Trophoblast cell (in vitro differentiated cells and primary cell): ENCODE measurements at regions not wholly inside any gene's neighbourhood (a gene's known extent, or its start where the extent isn't known, plus 50 kb on each side); places are given as distances from the start of the nearest gene placed in this dataset.

Experiments used
- DNase-seq, 2 donors: peaks; one replicate each; pipeline ENCODE4 v3.0.0-alpha.2; 2016
- H2AFZ ChIP-seq: 2 replicates; pipeline ENCODE4 v1.6.1; 2013; ENCODE audit warnings: low read length, moderate library complexity, mild to moderate bottlenecking; ENCODE audit not compliant: insufficient read depth, poor library complexity
- H2AK5ac ChIP-seq: 2 replicates; pipeline ENCODE4 v1.6.1; 2013; ENCODE audit warnings: mild to moderate bottlenecking, low read length
- H2BK120ac ChIP-seq: 2 replicates; pipeline ENCODE4 v1.6.1; 2013; ENCODE audit warnings: low read length, mild to moderate bottlenecking, moderate library complexity; ENCODE audit not compliant: insufficient read depth, poor library complexity
- H2BK12ac ChIP-seq: 2 replicates; pipeline ENCODE4 v1.6.1; 2013; ENCODE audit warnings: mild to moderate bottlenecking, low read length, moderate library complexity
- H2BK5ac ChIP-seq: 2 replicates; pipeline ENCODE4 v1.6.1; 2013; ENCODE audit warnings: low read length, low read depth, moderate library complexity, mild to moderate bottlenecking; ENCODE audit not compliant: poor library complexity
- H3K14ac ChIP-seq: 2 replicates; pipeline ENCODE4 v1.6.1; 2013; ENCODE audit warnings: mild to moderate bottlenecking, low read length
- H3K18ac ChIP-seq: 2 replicates; pipeline ENCODE4 v1.6.1; 2013; ENCODE audit warnings: mild to moderate bottlenecking, low read length
- H3K23ac ChIP-seq: 2 replicates; pipeline ENCODE4 v1.6.1; 2013; ENCODE audit warnings: low read length
- H3K27ac ChIP-seq: 2 replicates; pipeline ENCODE4 v1.5.1; 2013; ENCODE audit warnings: low read depth, mild to moderate bottlenecking, inconsistent platforms, low read length, moderate library complexity
- H3K27me3 ChIP-seq: 2 replicates; pipeline ENCODE4 v1.6.1; 2013; ENCODE audit warnings: inconsistent platforms, mild to moderate bottlenecking, low read length, moderate library complexity; ENCODE audit not compliant: insufficient read depth
- H3K36me3 ChIP-seq, 2 experiments: 1 replicate in 1 of 2; 2 replicates in 1 of 2; pipeline ENCODE4 v1.6.1; 2013; ENCODE audit warnings: low read length in 2 of 2, mild to moderate bottlenecking in 2 of 2, moderate library complexity in 1 of 2; ENCODE audit not compliant: insufficient read depth in 2 of 2, control insufficient read depth in 1 of 2
- H3K4ac ChIP-seq: 2 replicates; pipeline ENCODE4 v1.6.1; 2013; ENCODE audit warnings: low read depth, mild to moderate bottlenecking, low read length, moderate library complexity
- H3K4me1 ChIP-seq, 2 experiments: 1 replicate in 1 of 2; 2 replicates in 1 of 2; pipeline ENCODE4 v1.6.1; 2013; ENCODE audit warnings: low read length in 2 of 2, mild to moderate bottlenecking in 2 of 2, moderate library complexity in 1 of 2; ENCODE audit not compliant: insufficient read depth in 2 of 2, control insufficient read depth in 1 of 2
- H3K4me2 ChIP-seq: 2 replicates; pipeline ENCODE4 v1.6.1; 2013; ENCODE audit warnings: inconsistent platforms, mild to moderate bottlenecking, low read length, moderate library complexity
- H3K4me3 ChIP-seq: 2 replicates; pipeline ENCODE4 v1.5.1; 2013; ENCODE audit warnings: mild to moderate bottlenecking, low read depth, low read length, inconsistent platforms
- H3K79me1 ChIP-seq: one replicate; pipeline ENCODE4 v1.6.1; 2013; ENCODE audit warnings: low read length
- H3K79me2 ChIP-seq: 2 replicates; pipeline ENCODE4 v1.6.1; 2013; ENCODE audit warnings: low read length, mild to moderate bottlenecking; ENCODE audit not compliant: control insufficient read depth, insufficient read depth, poor library complexity
- H3K9ac ChIP-seq: 2 replicates; pipeline ENCODE4 v1.6.1; 2013; ENCODE audit warnings: mild to moderate bottlenecking, low read length
- H3K9me3 ChIP-seq: 2 replicates; pipeline ENCODE4 v1.6.1; 2013; ENCODE audit warnings: low read depth, mild to moderate bottlenecking, control low read depth, inconsistent platforms, low read length; ENCODE audit not compliant: insufficient read depth
- H4K12ac ChIP-seq: 2 replicates; pipeline ENCODE4 v1.6.1; 2013; ENCODE audit warnings: low read depth, mild to moderate bottlenecking, low read length, moderate library complexity
- H4K8ac ChIP-seq: 2 replicates; pipeline ENCODE4 v1.6.1; 2013; ENCODE audit warnings: low read depth, mild to moderate bottlenecking, low read length, moderate library complexity
- H4K91ac ChIP-seq: one replicate; pipeline ENCODE4 v1.6.1; 2013; ENCODE audit warnings: low read depth, mild to moderate bottlenecking, low read length, moderate library complexity
- WGBS: extraction: QIAGEN DNeasy Blood & Tissue Kit; methylation state at CpG from one replicate; pipeline ENCODE4 v1.1.7; 2013; ENCODE audit warnings: missing lambda C conversion rate; ENCODE audit not compliant: insufficient read length, insufficient coverage; ENCODE audit errors: extremely low coverage; 5-methylcytosine and 5-hydroxymethylcytosine counted together

DNA sequence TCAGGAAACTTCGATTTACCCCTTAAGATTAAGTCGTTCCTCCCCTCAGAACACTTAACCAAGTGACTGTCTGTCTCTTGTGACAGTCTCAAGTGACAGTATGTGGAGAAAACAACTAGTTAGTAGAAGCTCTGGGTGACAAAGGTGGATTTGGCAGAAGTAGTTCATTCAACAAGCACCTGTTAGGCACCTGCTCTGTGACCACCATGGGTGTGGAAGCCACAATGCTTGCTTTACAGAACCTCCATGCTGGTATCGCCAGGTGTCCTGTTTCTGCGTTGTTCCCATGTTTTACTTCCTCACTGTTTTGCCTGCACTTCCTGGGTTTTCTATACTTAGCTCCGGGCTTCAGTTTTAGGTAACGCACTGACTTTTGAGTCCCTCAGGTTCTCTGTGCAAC is 337.4 kb upstream of the DCC start:
- H3K14ac ChIP-seq, result no peak overlapping the region
- no peaks in the 10 kb centered on the region for H3K9me3 ChIP-seq
- no peak overlapping the region for H4K12ac ChIP-seq
- H3K4me1 ChIP-seq, result no peaks in the 10 kb centered on the region
- no peaks in the 10 kb centered on the region for H3K36me3 ChIP-seq
- H3K23ac ChIP-seq, result no peak overlapping the region
- no CpG with 5 or more reads among the region's 6 CpGs for WGBS
- H3K4me3 ChIP-seq, result no peak overlapping the region
- no peak overlapping the region for H2BK120ac ChIP-seq
- H3K4ac ChIP-seq, result no peak overlapping the region
- H3K27me3 ChIP-seq, result no peaks in the 10 kb centered on the region
- no peak overlapping the region for H4K91ac ChIP-seq
- no peak overlapping the region for H2AFZ ChIP-seq
- no peak overlapping the region for H4K8ac ChIP-seq
- H3K4me2 ChIP-seq, result no peak overlapping the region
- H3K79me2 ChIP-seq, result no peaks in the 10 kb centered on the region
- H2BK12ac ChIP-seq, result no peak overlapping the region
- H3K79me1 ChIP-seq, result no peaks in the 10 kb centered on the region
- H2BK5ac ChIP-seq, result no peak overlapping the region
- DNase-seq, result peak in 1 of 2 donors; percentile 0
- H3K27ac ChIP-seq, result no peak overlapping the region
- H2AK5ac ChIP-seq, result no peak overlapping the region
- H3K18ac ChIP-seq, result no peak overlapping the region
- H3K9ac ChIP-seq, result no peak overlapping the region

- WGBS, result no CpG with 5 or more reads among the region's 2 CpGs
- Histone ChIP-seq H2AK5ac (no peak overlapping the region), H3K9ac (no peak overlapping the region), H2BK12ac (no peak overlapping the region), H2AFZ (no peak overlapping the region), H3K4me2 (no peak overlapping the region), H3K23ac (no peak overlapping the region), H4K12ac (no peak overlapping the region), H3K18ac (no peak overlapping the region), H3K4ac (no peak overlapping the region), H3K36me3 (no peaks in the 10 kb centered on the region), H4K8ac (no peak overlapping the region), H3K4me1 (no peaks in the 10 kb centered on the region), H3K27ac (no peak overlapping the region), H3K79me2 (no peaks in the 10 kb centered on the region), H3K79me1 (no peaks in the 10 kb centered on the region), H3K14ac (no peak overlapping the region), H3K9me3 (peaks cover 2% of the 10 kb centered on the region), H2BK5ac (no peak overlapping the region), H4K91ac (no peak overlapping the region), H2BK120ac (no peak overlapping the region), H3K4me3 (no peak overlapping the region), H3K27me3 (no peaks in the 10 kb centered on the region)
- DNase-seq, result no peak
These were observed 332.9 kb upstream of the DCC start for GRCh38 chr18:52007105-52007504.

DNA sequence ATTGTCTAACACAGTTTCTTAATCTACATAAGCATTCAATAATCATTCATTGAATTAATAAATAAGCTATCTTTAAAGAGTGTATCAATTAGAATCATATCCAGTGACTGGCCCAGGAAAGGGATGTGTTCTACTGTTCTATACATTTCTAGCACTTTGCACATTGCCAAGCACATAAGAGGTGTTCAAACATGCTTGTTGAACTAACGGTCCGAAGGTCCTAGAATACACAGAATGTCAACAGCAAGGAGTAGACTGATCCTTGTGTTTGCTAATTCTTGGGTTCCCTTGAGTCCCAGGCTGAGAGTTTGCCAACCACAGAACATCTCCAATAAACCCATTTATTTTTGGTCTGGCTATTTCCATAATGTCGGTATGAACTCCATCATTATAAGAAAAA is 331.7 kb upstream of the DCC start:
- no peak overlapping the region for H4K8ac ChIP-seq
- no peaks in the 10 kb centered on the region for H3K27me3 ChIP-seq
- peaks cover 2% of the 10 kb centered on the region for H3K9me3 ChIP-seq
- H3K14ac ChIP-seq, result no peak overlapping the region
- H3K27ac ChIP-seq, result no peak overlapping the region
- H3K9ac ChIP-seq, result no peak overlapping the region
- H2AK5ac ChIP-seq, result no peak overlapping the region
- no peak overlapping the region for H2BK5ac ChIP-seq
- no peak for DNase-seq
- no peak overlapping the region for H3K23ac ChIP-seq
- H3K36me3 ChIP-seq, result no peaks in the 10 kb centered on the region
- no peak overlapping the region for H4K12ac ChIP-seq
- H3K4ac ChIP-seq, result no peak overlapping the region
- no peak overlapping the region for H2AFZ ChIP-seq
- H3K79me2 ChIP-seq, result no peaks in the 10 kb centered on the region
- no peaks in the 10 kb centered on the region for H3K4me1 ChIP-seq
- H3K18ac ChIP-seq, result no peak overlapping the region
- no CpG with 5 or more reads among the region's 3 CpGs for WGBS
- no peak overlapping the region for H2BK120ac ChIP-seq
- no peaks in the 10 kb centered on the region for H3K79me1 ChIP-seq
- H4K91ac ChIP-seq, result no peak overlapping the region
- H2BK12ac ChIP-seq, result no peak overlapping the region
- no peak overlapping the region for H3K4me3 ChIP-seq
- no peak overlapping the region for H3K4me2 ChIP-seq

- Histone ChIP-seq H3K9me3 (peaks cover 2% of the 10 kb centered on the region), H3K27ac (no peak overlapping the region), H3K79me1 (no peaks in the 10 kb centered on the region)
These were observed 331.3 kb upstream of the DCC start for GRCh38 chr18:52008736-52009135.

More at GRCh38 chr18:52008736-52009135, 331.3 kb upstream of the DCC start:
- no peak overlapping the region for H2AK5ac ChIP-seq
- H3K9ac ChIP-seq, result no peak overlapping the region
- H4K91ac ChIP-seq, result no peak overlapping the region
- no peak overlapping the region for H3K4me2 ChIP-seq
- H3K23ac ChIP-seq, result no peak overlapping the region
- H3K4me1 ChIP-seq, result no peaks in the 10 kb centered on the region
- H2BK12ac ChIP-seq, result no peak overlapping the region
- H3K4me3 ChIP-seq, result no peak overlapping the region
- no peaks in the 10 kb centered on the region for H3K79me2 ChIP-seq
- H4K12ac ChIP-seq, result no peak overlapping the region
- H4K8ac ChIP-seq, result no peak overlapping the region
- H3K4ac ChIP-seq, result no peak overlapping the region
- H3K18ac ChIP-seq, result no peak overlapping the region
- no peak overlapping the region for H2BK5ac ChIP-seq
- no peak overlapping the region for H3K14ac ChIP-seq
- H3K36me3 ChIP-seq, result no peaks in the 10 kb centered on the region
- H2BK120ac ChIP-seq, result no peak overlapping the region
- no peak for DNase-seq
- no peak overlapping the region for H2AFZ ChIP-seq
- WGBS, result no CpG with 5 or more reads among the region's 2 CpGs
- no peaks in the 10 kb centered on the region for H3K27me3 ChIP-seq
